Caco-2 (cell line): ENCODE measurements at regions not wholly inside any gene's neighbourhood (a gene's known extent, or its start where the extent isn't known, plus 50 kb on each side); places are given as distances from the start of the nearest gene placed in this dataset.

Experiments
- BruUV-seq: library from RNA; stranded (reverse); fragments of 400-500 nt; replicated peaks from 2 replicates; lab custom pipeline; 2021; lab: Mats Ljungman, UMichigan
- CTCF ChIA-PET: fragments of 300-600 bp; sonication (Branson Sonifier 250); formaldehyde crosslinking; loops from one replicate; lab custom pipeline; 2022; ENCODE audit warnings: antibody characterized with exemption; lab: Charles Lee
- POLR2A ChIA-PET: fragments of 300-600 bp; sonication (Branson Sonifier 250); formaldehyde crosslinking; loops from one replicate; lab custom pipeline; 2022; ENCODE audit warnings: antibody characterized with exemption; lab: Charles Lee
- DNase-seq, 2 experiments: peaks; one replicate each; pipeline versions ENCODE4 v3.0.0 to v3.0.0-alpha.2; 2020 to 2022
- H3K27me3 ChIP-seq: replicated peaks from 2 replicates; pipeline ENCODE4 v1.6.0; 2011; ENCODE audit warnings: low read length; ENCODE audit not compliant: control insufficient read depth, insufficient read depth
- H3K36me3 ChIP-seq: 2 replicates; pipeline ENCODE4 v1.5.1; 2011; ENCODE audit warnings: low read length; ENCODE audit not compliant: control insufficient read depth, insufficient read depth
- H3K4me1 ChIP-seq: fragments of 250-450 bp; sonication (Bioruptor Pico); 2 replicates; pipeline ENCODE4 v1.5.1; 2020; ENCODE audit warnings: mild to moderate bottlenecking
- H3K4me3 ChIP-seq: 2 replicates; pipeline ENCODE4 v1.5.1; 2011; ENCODE audit warnings: low read depth, mild to moderate bottlenecking, control low read depth, low read length
- H3K9me3 ChIP-seq: fragments of 250-450 bp; sonication (Bioruptor Pico); 2 replicates; pipeline ENCODE4 v1.5.1; 2020; ENCODE audit warnings: mild to moderate bottlenecking, moderate library complexity
- H3K27ac Mint-ChIP-seq: one replicate; pipeline ENCODE4 v1.8.0; 2022; ENCODE audit warnings: mixed read lengths; ENCODE audit not compliant: unreplicated experiment
- H3K27me3 Mint-ChIP-seq: one replicate; pipeline ENCODE4 v1.8.0; 2022; ENCODE audit warnings: mixed read lengths; ENCODE audit not compliant: insufficient read depth, unreplicated experiment
- H3K36me3 Mint-ChIP-seq: one replicate; pipeline ENCODE4 v1.8.0; 2022; ENCODE audit warnings: mild to moderate bottlenecking, mixed read lengths; ENCODE audit not compliant: insufficient read depth, unreplicated experiment
- H3K4me1 Mint-ChIP-seq: one replicate; pipeline ENCODE4 v1.8.0; 2022; ENCODE audit warnings: low read depth, mixed read lengths; ENCODE audit not compliant: unreplicated experiment
- H3K4me3 Mint-ChIP-seq: one replicate; pipeline ENCODE4 v1.8.0; 2022; ENCODE audit warnings: mild to moderate bottlenecking, moderate library complexity, mixed read lengths; ENCODE audit not compliant: unreplicated experiment
- H3K9me3 Mint-ChIP-seq: one replicate; pipeline ENCODE4 v1.8.0; 2022; ENCODE audit warnings: mixed read lengths; ENCODE audit not compliant: unreplicated experiment
- CTCF ChIP-seq, 2 experiments: fragments of 200-600 bp in 1 of 2; IDR thresholded peaks; 1 replicate in 1 of 2; 2 replicates in 1 of 2; pipeline versions ENCODE4 v1.5.1 to v1.8.0; 2011 to 2022; ENCODE audit warnings: antibody characterized with exemption in 1 of 2, control low read depth in 1 of 2, inconsistent platforms in 1 of 2, low read depth in 1 of 2, low read length in 1 of 2, mild to moderate bottlenecking in 1 of 2, moderate library complexity in 1 of 2; ENCODE audit not compliant: insufficient read depth in 1 of 2, severe bottlenecking in 1 of 2, unreplicated experiment in 1 of 2
- intact Hi-C: fragments of 100-400 bp; cut with micrococcal nuclease; formaldehyde crosslinking; loops from one replicate; pipeline ENCODE4 v1.10.0; 2022; ENCODE audit not compliant: unreplicated experiment

GRCh38 chr1:212531796-212532195 lies 76.8 kb upstream of the ATF3 start:
- H3K4me1 Mint-ChIP-seq: no peaks in the 10 kb centered on the region
- Histone ChIP-seq H3K9me3 (peaks cover 4% of the 10 kb centered on the region; the same call in 1 of the 2 replicates), H3K4me3 (no peak overlapping the region), H3K27me3 (no peaks in the 10 kb centered on the region), H3K36me3 (no peaks in the 10 kb centered on the region), H3K4me1 (no peaks in the 10 kb centered on the region)
- no peaks in the 10 kb centered on the region for H3K9me3 Mint-ChIP-seq
- peaks cover 14% of the 10 kb centered on the region for H3K27me3 Mint-ChIP-seq
- DNase-seq: no peak
- BruUV-seq: no TSS peak
- ChIA-PET POLR2A (no interaction called here), CTCF (no interaction called here)
- no peak overlapping the region for H3K27ac Mint-ChIP-seq
- TF ChIP-seq CTCF (IDR thresholded peaks at IDR 0.05; ENCODE audit: insufficient read depth in 1 of 2, low read depth in 1 of 2, low read length in 1 of 2, severe bottlenecking in 1 of 2, unreplicated experiment in 1 of 2): no peak
- intact Hi-C loops: no loop called here
- no peak overlapping the region for H3K4me3 Mint-ChIP-seq
- no peaks in the 10 kb centered on the region for H3K36me3 Mint-ChIP-seq

GRCh38 chr1:212532469-212533147 lies 76.0 kb upstream of the ATF3 start:
- intact Hi-C loops: no loop called here
- H3K36me3 Mint-ChIP-seq: no peaks in the 10 kb centered on the region
- POLR2A ChIA-PET: interaction anchor here (0.7 kb wide), 1 partner anchor 299 kb away, joined by 3 read pairs; no protein-coding TSS in a partner anchor
- no TSS peak for BruUV-seq
- TF ChIP-seq CTCF (IDR thresholded peaks at IDR 0.05; ENCODE audit: insufficient read depth in 1 of 2, low read depth in 1 of 2, low read length in 1 of 2, severe bottlenecking in 1 of 2, unreplicated experiment in 1 of 2): no peak
- Histone ChIP-seq H3K4me3 (no peak overlapping the region), H3K36me3 (no peaks in the 10 kb centered on the region), H3K27me3 (no peaks in the 10 kb centered on the region), H3K9me3 (peaks cover 11% of the 10 kb centered on the region; the same call in 1 of the 2 replicates), H3K4me1 (no peaks in the 10 kb centered on the region)
- H3K27me3 Mint-ChIP-seq: peaks cover 14% of the 10 kb centered on the region
- DNase-seq: no peak
- no peak overlapping the region for H3K27ac Mint-ChIP-seq
- H3K4me3 Mint-ChIP-seq: no peak overlapping the region
- H3K4me1 Mint-ChIP-seq: no peaks in the 10 kb centered on the region
- H3K9me3 Mint-ChIP-seq: no peaks in the 10 kb centered on the region
- CTCF ChIA-PET: no interaction called here

GRCh38 chr1:212533148-212533517 lies 75.4 kb upstream of the ATF3 start:
- Mint-ChIP-seq H3K36me3 (no peaks in the 10 kb centered on the region), H3K27ac (no peak overlapping the region), H3K4me1 (no peaks in the 10 kb centered on the region), H3K4me3 (no peak overlapping the region), H3K27me3 (peaks cover 14% of the 10 kb centered on the region), H3K9me3 (no peaks in the 10 kb centered on the region)
- Histone ChIP-seq H3K4me1 (no peaks in the 10 kb centered on the region), H3K9me3 (peaks cover 16% of the 10 kb centered on the region), H3K4me3 (no peak overlapping the region), H3K36me3 (no peaks in the 10 kb centered on the region), H3K27me3 (no peaks in the 10 kb centered on the region)
- ChIA-PET POLR2A (interaction anchor here (0.7 kb wide), 1 partner anchor 299 kb away, joined by 3 read pairs; no protein-coding TSS in a partner anchor), CTCF (no interaction called here)
- DNase-seq: no peak
- intact Hi-C loops: no loop called here
- BruUV-seq: no TSS peak
- TF ChIP-seq CTCF (IDR thresholded peaks at IDR 0.05; ENCODE audit: insufficient read depth in 1 of 2, low read depth in 1 of 2, low read length in 1 of 2, severe bottlenecking in 1 of 2, unreplicated experiment in 1 of 2): no peak
